GM18861 (cell line): ENCODE measurements at regions not wholly inside any gene's neighbourhood (a gene's known extent, or its start where the extent isn't known, plus 50 kb on each side); places are given as distances from the start of the nearest gene placed in this dataset.
"Not testable (repeated sequence)": the region's sequence is repeated elsewhere in the genome, so short reads cannot be mapped to it uniquely, and the experiment has no call there.

Source experiments
- ATAC-seq: cut with Tn5 transposase; IDR thresholded peaks from one replicate; pipeline ENCODE4 v1.9.1; 2021; ENCODE audit not compliant: unreplicated experiment

DNA sequence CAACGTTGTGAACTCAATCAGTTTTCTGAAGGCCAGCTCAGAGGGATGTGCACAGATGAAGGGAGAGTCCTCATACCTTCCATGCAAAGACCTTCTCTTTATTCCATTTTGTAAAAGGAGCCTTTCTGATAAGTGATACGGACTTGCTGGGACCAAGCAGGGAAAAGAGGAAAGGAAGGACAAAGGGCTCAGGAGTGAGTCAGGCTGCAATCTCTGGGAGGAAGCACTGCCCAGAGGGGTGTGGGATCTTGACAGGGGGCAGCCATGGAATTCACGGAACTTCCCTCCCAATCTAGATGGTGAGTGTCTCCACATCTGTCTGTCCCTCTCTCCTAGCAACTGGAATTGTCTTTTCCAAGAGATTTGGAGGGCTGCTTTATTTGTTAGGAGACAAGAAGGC is 281.4 kb upstream of the CELF4 start:
- no peak for ATAC-seq

DNA sequence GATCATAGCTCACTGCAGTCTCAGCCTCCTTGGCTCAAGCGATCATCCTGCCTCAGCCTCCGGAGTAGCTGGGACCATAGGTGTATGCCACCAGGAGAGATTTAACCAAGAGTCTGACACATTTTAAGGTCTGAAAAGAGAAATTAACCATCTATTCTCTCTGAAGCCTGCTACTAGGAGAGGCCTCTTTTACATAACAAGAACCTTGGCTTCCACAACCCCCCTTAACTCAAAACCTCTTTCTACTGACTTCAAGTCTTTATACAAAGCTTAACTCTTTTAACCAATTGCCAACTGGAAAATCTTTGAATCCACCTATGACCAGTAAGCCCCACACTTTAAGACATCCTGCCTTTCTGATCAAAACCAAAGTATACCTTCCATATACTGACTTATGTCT is 279.9 kb upstream of the CELF4 start:
- no peak for ATAC-seq

DNA sequence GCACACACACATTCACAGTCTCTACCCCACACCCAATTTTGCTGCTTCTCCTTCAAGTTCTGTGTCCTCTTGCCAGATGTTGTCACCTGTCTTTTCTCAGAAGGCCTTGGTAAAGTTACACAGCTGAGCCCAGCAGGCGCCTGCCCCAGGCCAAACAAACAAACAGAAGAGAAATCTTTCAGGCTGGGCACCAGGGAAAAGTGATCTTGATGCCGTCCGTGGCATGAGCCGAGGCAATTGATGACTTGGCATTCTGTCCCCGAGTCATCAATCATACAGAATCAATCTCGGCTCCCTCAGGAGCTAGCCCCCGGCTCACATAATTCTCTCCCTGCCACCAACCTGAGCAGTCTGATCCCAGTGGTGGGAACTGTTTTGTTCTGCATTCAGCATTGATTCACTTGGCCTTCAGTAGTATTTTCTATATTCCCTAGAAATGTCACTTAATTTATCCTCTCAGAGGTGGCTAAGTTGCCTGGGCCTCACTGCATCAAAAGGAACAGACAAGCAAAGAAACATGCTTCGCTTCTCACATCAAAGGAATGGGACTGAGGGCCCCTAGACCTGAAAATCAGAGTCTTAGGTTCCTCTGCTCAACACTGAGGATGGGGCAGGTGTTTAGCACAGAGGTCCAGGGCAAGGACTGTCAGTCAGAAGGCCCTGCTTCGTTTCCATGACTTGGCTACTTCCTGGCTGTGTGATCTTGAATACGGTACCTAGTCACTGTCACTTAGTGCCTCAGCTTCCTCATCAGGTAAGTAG is 278.8 kb upstream of the CELF4 start:
- no peak for ATAC-seq

DNA sequence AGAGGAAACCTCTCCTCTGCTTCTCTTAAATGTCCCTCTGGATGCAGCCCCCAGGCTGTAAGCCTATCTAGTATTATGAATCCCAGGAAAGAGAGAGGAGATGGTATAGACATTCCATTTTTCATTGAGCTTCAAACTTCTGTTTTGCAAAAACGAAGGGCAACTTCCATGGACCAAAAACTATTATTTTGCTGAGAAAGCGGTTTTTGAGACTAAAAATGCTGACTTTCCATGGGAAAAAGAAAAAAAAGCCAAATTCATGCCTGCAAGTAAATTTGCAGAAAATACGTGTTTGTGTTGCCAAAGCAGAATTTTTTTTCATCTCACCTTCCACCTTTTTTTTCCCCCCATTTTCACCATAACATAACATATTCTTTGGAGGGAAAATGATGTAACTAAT is 272.5 kb upstream of the CELF4 start:
- ATAC-seq = no peak

DNA sequence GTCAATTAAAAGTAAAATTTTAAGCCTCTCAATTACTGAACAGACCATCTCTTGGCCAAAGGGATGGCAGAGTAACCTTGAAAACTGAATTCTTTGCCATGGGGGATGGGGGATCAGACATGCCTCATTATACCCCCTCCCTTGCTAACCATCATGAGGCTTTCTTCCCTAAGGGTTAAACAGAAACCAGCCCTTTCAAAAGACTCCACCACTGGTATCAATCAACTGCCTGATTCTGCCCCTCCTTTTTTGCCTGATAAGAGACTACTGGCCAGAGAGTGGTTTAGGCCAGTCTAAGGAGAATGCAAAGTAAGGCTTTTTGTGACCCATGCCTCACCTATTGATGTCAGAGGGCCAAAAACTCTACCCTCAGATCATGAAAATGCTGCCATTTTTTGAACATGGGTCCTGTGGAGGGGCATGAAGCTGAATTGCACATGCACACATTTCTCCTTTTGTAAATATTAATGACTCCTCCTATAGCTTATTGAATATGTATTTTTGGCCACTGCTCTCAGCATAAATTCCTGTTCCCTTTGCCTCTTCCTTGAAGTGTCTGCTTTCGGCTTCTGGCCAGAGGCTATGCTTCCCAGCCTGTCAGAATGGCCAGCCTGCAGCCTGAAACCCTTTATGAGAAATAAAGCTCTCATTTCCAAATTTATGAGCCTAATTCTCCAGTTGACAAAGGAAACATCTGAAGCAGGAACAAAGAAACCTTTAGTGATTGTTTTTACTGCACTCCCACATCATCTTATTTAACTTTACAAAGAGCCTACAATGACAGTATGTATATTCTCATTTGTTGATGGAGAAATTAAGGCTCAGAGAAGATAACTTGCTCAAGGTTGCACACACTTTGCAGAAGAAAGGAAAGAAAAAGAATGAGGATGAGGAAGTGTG is 270.7 kb upstream of the CELF4 start:
- no peak for ATAC-seq

DNA sequence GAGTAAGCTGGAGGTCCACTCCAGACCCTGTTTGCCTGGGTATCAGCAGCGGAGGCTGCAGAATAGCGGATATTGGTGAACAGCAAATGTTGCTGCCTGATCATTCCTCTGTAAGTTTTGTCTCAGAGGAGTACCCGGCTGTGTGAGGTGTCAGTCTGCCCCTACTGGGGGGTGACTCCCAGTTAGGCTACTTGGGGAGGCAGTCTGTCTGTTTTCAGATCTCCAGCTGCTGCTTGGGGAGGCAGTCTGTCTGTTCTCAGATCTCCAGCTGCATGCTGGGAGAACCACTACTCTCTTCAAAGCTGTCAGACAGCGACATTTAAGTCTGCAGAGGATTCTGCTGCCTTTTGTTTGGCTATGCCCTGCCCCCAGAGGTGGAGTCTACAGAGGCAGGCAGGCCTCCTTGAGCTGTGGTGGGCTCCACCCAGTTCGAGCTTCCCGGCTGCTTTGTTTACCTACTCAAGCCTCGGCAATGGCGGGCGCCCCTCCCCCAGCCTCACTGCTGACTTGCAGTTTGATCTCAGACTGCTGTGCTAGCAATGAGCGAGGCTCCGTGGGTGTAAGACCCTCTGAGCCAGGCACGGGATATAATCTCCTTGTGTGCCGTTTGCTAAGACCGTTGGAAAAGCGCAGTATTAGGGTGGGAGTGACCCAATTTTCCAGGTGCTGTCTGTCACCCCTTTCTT is 266.6 kb upstream of the CELF4 start:
- ATAC-seq = not testable (repeated sequence)

DNA sequence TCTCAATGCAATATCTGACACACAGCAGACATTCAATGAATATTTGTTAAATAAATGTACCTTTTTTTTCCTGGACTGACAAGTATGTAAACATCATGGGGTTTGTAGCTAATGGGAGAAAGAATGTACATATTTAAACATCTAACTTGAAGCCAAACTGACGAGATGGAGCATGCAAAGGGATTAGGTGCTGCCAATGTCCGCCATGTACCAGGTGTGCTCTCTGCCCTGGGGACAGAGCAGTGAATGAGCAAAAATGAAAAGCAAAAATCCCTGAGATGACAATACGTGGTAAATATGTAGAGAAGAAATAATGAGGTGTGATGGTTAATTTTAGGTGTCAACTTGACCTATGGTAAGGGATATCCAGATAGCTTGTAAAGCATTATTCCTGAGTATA is 247.4 kb upstream of the CELF4 start:
- ATAC-seq = no peak

DNA sequence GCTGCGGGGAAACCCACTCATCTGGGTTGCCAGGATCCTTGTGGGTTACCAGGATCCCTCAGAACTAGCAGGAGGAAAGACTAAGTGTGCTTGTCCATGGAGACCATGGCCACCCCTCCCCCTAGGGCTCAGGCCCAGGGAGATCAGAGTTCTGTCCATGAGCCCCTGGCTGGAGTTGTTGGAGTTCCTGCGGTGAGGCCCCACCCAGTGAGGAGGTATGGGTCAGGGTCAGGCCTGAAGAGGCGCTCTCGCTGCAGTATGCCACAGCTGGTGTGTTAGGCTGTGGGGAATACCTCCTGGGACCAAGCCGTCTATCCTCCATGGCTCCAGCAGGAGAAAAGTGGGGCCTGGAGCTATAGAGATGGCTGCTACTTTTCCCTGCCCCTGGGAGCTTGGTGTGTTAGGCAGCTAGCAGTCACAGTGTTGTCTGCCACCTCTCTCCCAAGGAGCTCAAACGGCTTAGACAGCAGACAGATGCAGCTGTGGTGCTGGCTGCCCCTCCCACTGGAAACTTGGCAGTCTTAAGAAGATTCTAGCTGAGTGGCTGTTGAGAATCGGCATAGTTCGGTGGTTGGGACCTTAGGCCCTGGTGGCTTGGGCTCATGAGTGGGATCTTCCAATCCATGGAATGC is 240.3 kb upstream of the CELF4 start:
- ATAC-seq = no peak

DNA sequence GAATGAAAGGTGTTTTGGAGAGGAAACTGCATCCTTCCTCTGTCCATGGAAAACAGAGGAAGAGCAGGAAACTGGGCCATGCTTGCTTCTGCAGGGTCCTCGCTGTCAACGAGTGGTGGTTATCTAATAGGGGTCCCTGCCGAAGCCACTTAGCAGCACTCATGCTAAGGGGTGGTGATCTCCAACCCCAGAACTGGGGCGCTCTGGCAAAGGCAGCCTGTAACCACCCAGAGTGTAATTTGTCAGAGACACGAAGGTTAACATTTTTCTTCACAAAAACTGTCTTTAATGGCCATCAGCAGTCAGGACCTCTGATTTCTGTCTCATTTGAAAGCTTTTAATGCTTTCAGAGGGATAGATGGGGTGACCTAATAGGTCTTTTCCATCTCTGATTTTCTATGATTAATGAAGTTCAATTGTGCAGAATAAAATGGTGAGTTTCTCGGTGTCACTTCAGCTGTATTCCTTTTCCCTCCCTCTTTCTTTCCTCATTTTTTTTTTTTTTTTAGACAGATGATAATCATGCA is 231.3 kb upstream of the CELF4 start:
- ATAC-seq = no peak

DNA sequence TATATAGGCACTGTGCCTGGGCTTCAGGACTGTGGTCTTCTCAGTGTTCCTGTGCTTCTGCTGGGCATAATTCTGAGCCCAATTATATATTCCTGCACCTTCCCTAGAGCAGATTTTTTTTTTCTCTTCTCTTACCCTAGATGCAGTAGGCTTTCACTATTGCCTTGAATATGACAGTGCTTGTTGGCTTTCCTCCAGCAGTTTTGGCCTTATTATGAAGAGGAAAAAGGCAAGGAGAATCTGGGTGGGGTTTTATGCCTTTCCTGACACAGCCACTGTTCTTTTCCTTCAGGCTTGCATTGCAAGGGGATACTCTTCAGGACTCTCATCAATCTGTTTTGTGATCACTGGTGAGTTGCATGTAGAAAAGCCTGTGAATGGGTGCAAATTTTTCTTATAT is 221.9 kb upstream of the CELF4 start:
- ATAC-seq = no peak

DNA sequence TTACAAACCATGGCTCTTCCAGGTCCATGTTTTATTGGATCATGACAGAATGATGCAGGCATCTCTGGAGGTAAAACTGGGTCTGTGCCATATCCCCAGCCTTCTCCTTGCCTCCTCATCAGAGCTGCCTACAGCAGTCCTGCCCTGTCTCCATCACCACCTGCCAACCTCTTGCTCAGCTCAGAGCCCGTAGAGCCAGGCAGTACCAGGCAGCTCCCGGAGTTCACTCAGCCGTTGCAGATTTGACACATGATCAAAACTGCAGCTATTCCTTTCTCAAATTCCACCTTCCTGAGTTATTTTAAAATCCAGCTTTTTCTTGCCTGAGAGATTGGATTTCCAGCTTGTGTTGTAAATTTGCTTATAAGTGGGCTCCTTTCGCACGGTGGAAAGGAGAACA is 218.2 kb upstream of the CELF4 start:
- no peak for ATAC-seq

DNA sequence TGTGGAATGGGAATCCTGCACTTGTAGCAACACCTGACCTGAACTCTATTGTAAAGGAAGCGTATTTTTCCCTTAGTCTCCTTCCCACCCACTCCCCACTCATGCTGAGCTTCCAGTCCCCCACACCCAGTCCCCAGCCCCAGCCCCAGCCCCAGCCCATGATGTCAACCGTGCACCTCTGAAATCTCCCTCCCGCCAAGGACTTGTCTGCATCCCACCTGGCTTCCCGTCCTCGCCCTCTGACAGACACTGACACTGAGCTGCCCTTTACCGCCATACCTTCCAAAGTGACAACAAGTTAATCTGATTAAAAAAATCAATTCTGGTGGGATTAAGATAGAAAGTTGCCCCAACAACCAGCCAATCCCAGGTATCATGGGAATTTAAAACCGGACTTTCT is 213.6 kb upstream of the CELF4 start:
- no peak for ATAC-seq

DNA sequence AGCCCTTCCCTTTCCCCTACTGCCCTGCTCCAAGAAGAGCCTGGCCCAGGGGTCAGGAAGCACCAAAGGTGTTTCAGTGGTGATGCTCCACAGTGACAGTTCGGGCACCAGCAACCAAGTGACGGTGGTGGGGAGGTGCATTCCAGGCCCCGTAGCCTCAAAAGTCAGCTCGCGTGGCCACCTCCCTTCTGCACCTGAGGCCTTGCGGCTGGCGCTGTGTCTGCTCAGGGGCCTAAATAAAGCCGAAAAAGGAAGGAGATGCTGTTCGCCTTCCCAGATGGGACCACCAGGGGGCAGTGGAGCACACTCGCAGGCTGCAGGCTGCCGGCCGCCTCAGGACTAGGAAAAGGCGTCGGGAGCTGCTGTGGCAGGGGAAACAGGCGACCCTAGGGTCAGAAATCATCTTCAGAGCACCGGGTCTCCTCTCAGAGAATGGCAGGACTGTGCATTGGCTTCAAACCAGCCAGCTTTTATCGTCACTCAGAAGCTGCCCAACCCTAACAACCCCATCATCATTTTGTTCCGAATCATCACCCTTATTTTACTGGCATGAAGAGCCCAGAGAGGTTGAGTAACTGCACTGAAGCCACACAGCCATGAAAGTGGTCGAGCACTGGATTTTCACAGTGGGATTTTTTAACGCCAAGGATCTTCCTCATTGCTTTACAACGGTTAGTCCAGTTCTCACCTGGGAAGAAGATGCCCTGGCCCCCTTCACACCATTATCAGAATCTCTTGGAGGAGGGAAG is 213.0 kb upstream of the CELF4 start:
- ATAC-seq = peak; percentile 84

DNA sequence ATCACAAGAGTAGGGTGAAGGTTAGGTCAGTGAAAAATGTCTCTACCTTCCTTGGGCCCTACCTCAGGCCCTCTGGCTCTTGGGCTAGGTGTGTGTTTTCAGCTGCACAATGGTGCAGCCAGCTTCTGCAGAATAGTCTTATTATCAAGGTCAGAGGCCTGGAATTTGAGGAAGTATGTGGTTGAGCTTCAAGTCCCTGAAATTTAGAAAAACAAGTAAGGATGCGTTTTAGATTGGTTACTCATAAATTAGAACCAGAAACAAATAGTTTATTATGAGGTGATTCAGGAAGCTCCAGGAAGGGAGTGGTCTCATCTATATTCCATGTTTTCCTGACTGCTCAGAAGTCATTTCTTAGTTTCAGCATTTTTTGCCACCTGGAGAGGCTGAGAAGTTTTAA is 204.2 kb upstream of the CELF4 start:
- no peak for ATAC-seq

DNA sequence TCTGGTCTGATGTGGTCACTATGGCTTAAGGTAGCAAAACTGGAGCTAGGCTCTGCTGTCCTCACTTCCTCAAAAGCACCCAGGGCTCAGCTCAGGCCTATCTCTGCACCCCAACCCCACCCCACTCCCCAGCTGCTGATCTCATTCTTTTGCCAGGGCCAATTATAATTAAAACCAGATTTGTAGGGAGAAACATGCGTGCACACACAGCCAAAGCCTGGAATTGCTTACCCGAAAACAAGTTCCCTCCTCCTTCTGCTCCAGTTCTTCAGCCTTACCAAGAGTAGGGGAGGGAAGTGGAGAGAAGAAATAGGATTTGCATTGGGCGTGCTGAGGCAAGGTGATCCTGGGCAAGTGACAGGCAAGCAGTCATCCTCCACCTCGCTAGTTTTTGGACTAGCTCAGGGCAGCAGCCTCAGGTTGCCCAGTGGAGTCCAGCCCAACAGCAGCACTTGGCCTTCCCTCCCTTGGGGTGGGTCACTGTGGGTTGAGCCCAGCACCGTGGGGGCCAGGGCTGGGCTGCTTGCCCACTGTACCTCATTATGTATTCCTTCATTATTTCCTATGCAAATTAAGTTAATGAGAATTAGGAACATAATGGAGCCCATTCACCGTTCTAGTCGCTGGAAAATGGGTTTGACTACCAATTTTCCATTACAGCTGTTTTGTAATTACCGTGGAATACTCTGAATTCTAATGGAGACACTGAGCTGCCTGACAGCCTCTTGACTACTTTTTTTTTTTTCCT is 199.1 kb upstream of the CELF4 start:
- no peak for ATAC-seq

DNA sequence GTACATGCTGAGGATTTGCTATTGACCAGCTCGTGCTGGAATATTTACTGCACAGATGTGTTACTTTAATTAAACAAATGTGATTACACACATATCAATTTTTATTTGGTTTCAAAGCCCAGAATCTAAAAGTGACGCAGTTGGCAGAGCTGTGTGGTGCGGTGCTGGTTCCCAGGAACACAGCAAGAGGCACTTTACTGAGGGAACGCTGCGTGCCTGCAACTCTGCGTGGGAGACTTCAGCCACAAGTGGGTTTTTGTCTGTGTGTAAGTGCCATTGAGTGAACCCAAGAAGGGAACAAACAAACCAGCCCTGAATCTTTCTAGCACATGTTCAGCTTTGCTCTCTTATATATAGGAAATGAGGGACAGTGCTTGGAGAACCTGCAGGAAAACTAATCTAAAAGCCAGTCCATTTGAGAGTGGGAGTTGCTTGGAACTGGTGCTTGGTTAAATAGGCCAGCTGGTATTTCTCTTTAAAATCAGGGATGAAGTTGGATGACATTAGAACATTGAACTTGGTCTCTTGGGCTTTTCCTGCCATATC is 196.6 kb upstream of the CELF4 start:
- no peak for ATAC-seq

DNA sequence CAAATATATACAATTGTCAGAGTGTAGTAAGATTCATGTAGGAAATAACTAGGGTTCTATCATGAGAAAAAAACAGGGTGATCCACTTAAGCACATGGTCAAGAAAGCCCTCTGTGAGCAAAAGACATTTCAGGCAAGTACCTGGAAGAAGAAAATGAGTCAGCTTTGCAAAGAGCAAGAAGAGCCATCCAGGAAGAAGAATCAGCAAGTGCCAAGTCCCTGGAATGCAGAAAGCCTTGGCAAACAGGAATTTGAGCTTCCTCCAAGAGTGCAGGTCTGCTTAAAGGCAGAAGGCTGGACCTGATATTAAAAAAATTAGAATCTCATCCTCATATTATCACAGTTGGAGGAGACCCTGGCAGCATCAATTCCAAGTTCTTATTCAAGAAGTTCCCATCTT is 188.5 kb upstream of the CELF4 start:
- ATAC-seq = no peak

DNA sequence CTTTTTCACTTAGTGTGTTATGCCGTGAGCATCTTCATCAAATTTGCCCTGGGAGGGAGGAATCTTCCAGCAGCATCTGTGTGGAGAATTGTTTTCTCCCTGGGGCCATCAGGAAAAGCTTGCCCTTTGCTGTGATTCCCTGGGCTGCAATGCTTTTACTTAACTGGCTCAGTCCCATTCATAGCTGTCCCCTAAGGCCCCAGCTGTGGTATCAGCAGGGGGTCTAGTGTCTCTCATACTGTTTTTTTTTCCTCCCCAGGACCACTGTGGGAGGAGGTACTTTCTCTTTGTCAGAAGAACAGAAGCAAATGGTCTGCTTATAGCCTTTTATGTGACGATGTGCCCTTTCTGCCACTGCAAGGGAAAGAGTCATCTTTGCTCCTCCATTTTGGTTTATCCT is 176.8 kb upstream of the CELF4 start:
- no peak for ATAC-seq

DNA sequence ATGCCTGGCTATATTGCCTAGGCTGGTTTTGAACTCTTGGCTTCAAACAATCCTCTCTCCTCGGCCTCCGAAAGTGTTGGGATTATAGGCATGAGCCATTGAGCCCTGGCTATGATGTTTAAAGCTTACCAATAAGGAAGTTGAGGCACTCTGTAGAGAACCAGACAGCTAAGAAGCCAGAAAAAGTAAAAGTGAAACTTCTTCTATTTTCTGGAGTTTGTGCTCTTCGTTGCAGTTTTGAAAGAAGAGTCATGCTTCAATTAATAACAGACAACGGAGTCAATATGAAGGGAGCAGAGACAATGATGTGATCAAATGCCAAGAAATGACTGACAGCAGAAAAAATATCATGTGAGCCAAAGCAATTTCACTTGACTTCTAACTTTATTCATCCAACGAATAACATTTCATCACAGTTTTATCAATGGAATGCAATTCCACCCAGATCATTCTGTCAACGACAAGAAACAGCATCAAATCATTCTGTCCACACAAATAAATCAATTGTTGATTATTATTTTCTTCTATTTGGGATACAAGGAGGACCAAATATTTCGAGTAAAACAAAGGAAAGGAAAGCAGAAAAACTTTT is 175.5 kb upstream of the CELF4 start:
- ATAC-seq = no peak
